SK-N-SH (cell line): ENCODE measurements at regions not wholly inside any gene's neighbourhood (a gene's known extent, or its start where the extent isn't known, plus 50 kb on each side); places are given as distances from the start of the nearest gene placed in this dataset.
A peak's percentile ranks its signal among the peaks of the same experiment; 100 is the strongest.

Experiments used
- CTCF ChIA-PET: fragments of 300-600, 350-600 bp; formaldehyde crosslinking; extraction: SDS; loops from one replicate; lab custom pipeline; 2021; lab: Yijun Ruan, JAX
- POLR2A ChIA-PET: fragments of 350-600 bp; sonication (Branson Sonifier 250); formaldehyde crosslinking; extraction: SDS; loops from one replicate; lab custom pipeline; 2020; ENCODE audit warnings: antibody characterized with exemption, inconsistent platforms; lab: Yijun Ruan, JAX
- DNase-seq: peaks from one replicate; pipeline ENCODE4 v3.0.0; 2012
- H2AFZ ChIP-seq: fragments of 200-600 bp; sonication (generic); 2 replicates; pipeline ENCODE4 v1.8.1; 2016; ENCODE audit warnings: antibody characterized with exemption, mild to moderate bottlenecking, low read depth
- H3F3A ChIP-seq: fragments of 200-600 bp; sonication (generic); replicated peaks from 2 replicates; pipeline ENCODE3; 2016; ENCODE audit warnings: antibody characterized with exemption, mild to moderate bottlenecking; ENCODE audit not compliant: insufficient read depth
- H3K27ac ChIP-seq, 2 experiments: fragments of 200-500 bp in 1 of 2; fragments of 200-600 bp in 1 of 2; sonication (Bioruptor generic) in 1 of 2; sonication (generic), shearing (Covaris generic) in 1 of 2; 2 replicates each; pipeline versions ENCODE4 v1.5.1 to v1.6.1; 2014 to 2016; ENCODE audit warnings: low read depth in 2 of 2, inconsistent platforms in 1 of 2, low read length in 1 of 2, mild to moderate bottlenecking in 1 of 2, mixed read lengths in 1 of 2
- H3K27me3 ChIP-seq: fragments of 200-600 bp; sonication (generic), shearing (Covaris generic); 2 replicates; pipeline ENCODE4 v1.6.1; 2016; ENCODE audit warnings: mixed run types; ENCODE audit not compliant: insufficient read depth
- H3K36me3 ChIP-seq, 2 experiments: fragments of 200-500 bp in 1 of 2; fragments of 200-600 bp in 1 of 2; sonication (Bioruptor generic) in 1 of 2; sonication (generic) in 1 of 2; replicated peaks in 1 of 2; 2 replicates each; pipeline versions ENCODE3 to v1.5.1; 2014 to 2016; ENCODE audit warnings: low read length in 1 of 2, mild to moderate bottlenecking in 1 of 2; ENCODE audit not compliant: insufficient read depth in 2 of 2, control insufficient read depth in 1 of 2
- H3K4me1 ChIP-seq, 2 experiments: fragments of 200-500 bp in 1 of 2; fragments of 200-600 bp in 1 of 2; sonication (Bioruptor generic) in 1 of 2; sonication (generic), shearing (Covaris generic) in 1 of 2; 2 replicates each; pipeline versions ENCODE4 v1.5.1 to v1.6.1; 2014 to 2016; ENCODE audit warnings: low read depth in 1 of 2, low read length in 1 of 2, mixed run types in 1 of 2; ENCODE audit not compliant: insufficient read depth in 2 of 2, control insufficient read depth in 1 of 2
- H3K4me2 ChIP-seq: fragments of 200-600 bp; sonication (generic), shearing (Covaris generic); 2 replicates; pipeline ENCODE4 v1.6.1; 2017; ENCODE audit warnings: mixed run types
- H3K4me3 ChIP-seq, 2 experiments: fragments of 200-500 bp in 1 of 2; fragments of 200-600 bp in 1 of 2; sonication (Bioruptor generic) in 1 of 2; sonication (generic), shearing (Covaris generic) in 1 of 2; 2 replicates each; pipeline versions ENCODE4 v1.5.1 to v1.8.1; 2014 to 2016; ENCODE audit warnings: low read depth in 2 of 2, inconsistent platforms in 1 of 2, low read length in 1 of 2, mild to moderate bottlenecking in 1 of 2, mixed read lengths in 1 of 2, moderate library complexity in 1 of 2
- H3K79me2 ChIP-seq: fragments of 200-600 bp; sonication (generic); 2 replicates; pipeline ENCODE4 v1.8.1; 2017; ENCODE audit warnings: mild to moderate bottlenecking; ENCODE audit not compliant: insufficient read depth
- H3K9ac ChIP-seq: fragments of 200-600 bp; sonication (generic); 2 replicates; pipeline ENCODE4 v1.6.1; 2017; ENCODE audit warnings: mixed run types
- H3K9me2 ChIP-seq: fragments of 200-600 bp; sonication (generic); 2 replicates; pipeline ENCODE4 v1.6.1; 2017; ENCODE audit warnings: mixed run types
- H3K9me3 ChIP-seq: fragments of 200-600 bp; sonication (generic); 2 replicates; pipeline ENCODE4 v1.6.1; 2017; ENCODE audit warnings: mixed run types, mild to moderate bottlenecking, moderate library complexity
- H4K20me1 ChIP-seq: fragments of 200-600 bp; sonication (generic); 2 replicates; pipeline ENCODE4 v1.6.1; 2017; ENCODE audit warnings: mild to moderate bottlenecking, mixed run types; ENCODE audit not compliant: insufficient read depth
- CHD2 ChIP-seq: fragments of 150-350 bp; IDR thresholded peaks from 2 replicates; pipeline ENCODE4 v1.6.1; 2018; ENCODE audit warnings: low read length; ENCODE audit not compliant: partially characterized antibody
- CTCF ChIP-seq: fragments of 200-600 bp; sonication (generic); IDR thresholded peaks from 2 replicates; pipeline ENCODE4 v1.6.1; 2017; ENCODE audit warnings: antibody characterized with exemption, mild to moderate bottlenecking, moderate library complexity
- ELF1 ChIP-seq: IDR thresholded peaks from 2 replicates; pipeline ENCODE4 v1.4.0; 2012
- EP300 ChIP-seq, 2 experiments: IDR thresholded peaks; 2 replicates each; pipeline versions ENCODE4 v1.4.0 to v1.6.1; 2012; ENCODE audit warnings: borderline replicate concordance in 1 of 2, low read depth in 1 of 2, low read length in 1 of 2
- EZH2phosphoT487 ChIP-seq: fragments of 200-600 bp; sonication (generic); IDR thresholded peaks from 2 replicates; pipeline ENCODE4 v1.6.1; 2017; ENCODE audit warnings: low read depth, mixed run types, mild to moderate bottlenecking, antibody characterized with exemption, moderate library complexity, borderline replicate concordance
- FOSL2 ChIP-seq: IDR thresholded peaks from 2 replicates; pipeline ENCODE4 v1.4.0; 2012; ENCODE audit warnings: low read depth, mild to moderate bottlenecking, moderate library complexity, borderline replicate concordance
- FOXJ3 ChIP-seq: sonication (generic); formaldehyde crosslinking; IDR thresholded peaks from 2 replicates; pipeline ENCODE4 v1.5.1; 2020; ENCODE audit warnings: mild to moderate bottlenecking, missing genetic modification reagents
- FOXM1 ChIP-seq: IDR thresholded peaks from 2 replicates; pipeline ENCODE4 v1.4.0; 2012; ENCODE audit warnings: low read depth, mild to moderate bottlenecking
- GATA2 ChIP-seq: sonication (generic); formaldehyde crosslinking; IDR thresholded peaks from 2 replicates; pipeline ENCODE4 v1.5.0; 2020; ENCODE audit warnings: mild to moderate bottlenecking, missing genetic modification reagents
- JUND ChIP-seq: IDR thresholded peaks from 2 replicates; pipeline ENCODE4 v1.4.0; 2012
- MAX ChIP-seq: IDR thresholded peaks from 2 replicates; pipeline ENCODE4 v1.4.0; 2012; ENCODE audit warnings: low read depth
- MXI1 ChIP-seq: IDR thresholded peaks from 2 replicates; pipeline ENCODE4 v1.6.1; 2012; ENCODE audit warnings: mild to moderate bottlenecking, low read depth, low read length, improper control_type of control experiment
- POLR2AphosphoS5 ChIP-seq: IDR thresholded peaks from 2 replicates; pipeline ENCODE4 v1.6.1; 2012; ENCODE audit warnings: low read depth, low read length
- RCOR1 ChIP-seq: fragments of 150-350 bp; IDR thresholded peaks from 2 replicates; pipeline ENCODE4 v1.6.1; 2017; ENCODE audit warnings: antibody characterized with exemption, low read length
- RXRA ChIP-seq: IDR thresholded peaks from 2 replicates; pipeline ENCODE4 v1.4.0; 2012; ENCODE audit warnings: low read depth, mild to moderate bottlenecking, borderline replicate concordance
- SIN3A ChIP-seq: IDR thresholded peaks from 2 replicates; pipeline ENCODE4 v1.6.1; 2012; ENCODE audit warnings: low read depth, mild to moderate bottlenecking, low read length, moderate library complexity, borderline replicate concordance
- SMC3 ChIP-seq: IDR thresholded peaks from 2 replicates; pipeline ENCODE4 v1.6.1; 2012; ENCODE audit warnings: low read depth, low read length, improper control_type of control experiment
- TAF1 ChIP-seq: IDR thresholded peaks from 2 replicates; pipeline ENCODE4 v1.6.1; 2012; ENCODE audit warnings: low read depth, mild to moderate bottlenecking, low read length, moderate library complexity, borderline replicate concordance
- TCF12 ChIP-seq: IDR thresholded peaks from 2 replicates; pipeline ENCODE4 v1.4.0; 2012
- TEAD4 ChIP-seq: IDR thresholded peaks from 2 replicates; pipeline ENCODE4 v1.4.0; 2012; ENCODE audit warnings: mild to moderate bottlenecking, borderline replicate concordance; ENCODE audit not compliant: insufficient read depth
- USF1 ChIP-seq: IDR thresholded peaks from 2 replicates; pipeline ENCODE4 v1.4.0; 2012; ENCODE audit warnings: low read depth, borderline replicate concordance
- YY1 ChIP-seq: IDR thresholded peaks from 2 replicates; pipeline ENCODE4 v1.4.0; 2012; ENCODE audit warnings: low read depth, mild to moderate bottlenecking
- ZBTB33 ChIP-seq: IDR thresholded peaks from 2 replicates; pipeline ENCODE4 v1.4.0; 2012; ENCODE audit warnings: low read depth, borderline replicate concordance
- WGBS: methylation state at CpG from one replicate; pipeline ENCODE4 v1.1.6; 2017; ENCODE audit warnings: low lambda C conversion rate; 5-methylcytosine and 5-hydroxymethylcytosine counted together

- H3K27me3 ChIP-seq: no peaks in the 10 kb centered on the region
These were observed 324.0 kb downstream of the TLR4 start for GRCh38 chr9:118028225-118028624.

More at GRCh38 chr9:118028225-118028624, 324.0 kb downstream of the TLR4 start:
- H3K79me2 ChIP-seq: no peaks in the 10 kb centered on the region
- H2AFZ ChIP-seq: no peak overlapping the region
- H3K27ac ChIP-seq: no peak overlapping the region
- peak; percentile 55 for DNase-seq
- no peak overlapping the region for H3K4me3 ChIP-seq
- TF ChIP-seq EP300 (IDR thresholded peaks at IDR 0.05; ENCODE audit: borderline replicate concordance in 1 of 2, low read depth in 1 of 2, low read length in 1 of 2) (peak in 1 of 2 experiments; percentile 61; a peak in 1 of 4 replicates), RCOR1 (peak; percentile 82; the same call in 1 of the 2 replicates), TCF12 (no peak), MAX (no peak), ELF1 (no peak), JUND (no peak), USF1 (no peak), TEAD4 (no peak), YY1 (no peak), SIN3A (no peak), RXRA (no peak), FOXM1 (no peak), FOXJ3 (CRISPR knock-in tag) (no peak), POLR2AphosphoS5 (no peak), ZBTB33 (no peak), GATA2 (CRISPR knock-in tag) (0 out of 2 replicates have a peak, but pooled peaks have one; percentile 47), CTCF (no peak), FOSL2 (no peak), SMC3 (no peak), CHD2 (peak; percentile 61), TAF1 (no peak), MXI1 (no peak), EZH2phosphoT487 (no peak)
- H4K20me1 ChIP-seq: no peaks in the 10 kb centered on the region
- H3K4me1 ChIP-seq: no peaks in the 10 kb centered on the region; a peak in 2 of 4 replicates
- H3K9me3 ChIP-seq: no peaks in the 10 kb centered on the region
- ChIA-PET CTCF (interaction anchor here (1.3 kb wide), 1 partner anchor 11 kb away, joined by 3 read pairs; no protein-coding TSS in a partner anchor), POLR2A (no interaction called here)
- H3F3A ChIP-seq: no peaks in the 10 kb centered on the region
- WGBS: 11% methylated on average over 2 of the region's 2 CpGs
- no peak overlapping the region for H3K4me2 ChIP-seq
- no peak overlapping the region for H3K9ac ChIP-seq
- H3K9me2 ChIP-seq: no peaks in the 10 kb centered on the region
- H3K36me3 ChIP-seq: no peaks in the 10 kb centered on the region
